ENCODE measurements at regions not wholly inside any gene's neighbourhood (a gene's known extent, or its start where the extent isn't known, plus 50 kb on each side); places are given as distances from the start of the nearest gene placed in this dataset.

DNA sequence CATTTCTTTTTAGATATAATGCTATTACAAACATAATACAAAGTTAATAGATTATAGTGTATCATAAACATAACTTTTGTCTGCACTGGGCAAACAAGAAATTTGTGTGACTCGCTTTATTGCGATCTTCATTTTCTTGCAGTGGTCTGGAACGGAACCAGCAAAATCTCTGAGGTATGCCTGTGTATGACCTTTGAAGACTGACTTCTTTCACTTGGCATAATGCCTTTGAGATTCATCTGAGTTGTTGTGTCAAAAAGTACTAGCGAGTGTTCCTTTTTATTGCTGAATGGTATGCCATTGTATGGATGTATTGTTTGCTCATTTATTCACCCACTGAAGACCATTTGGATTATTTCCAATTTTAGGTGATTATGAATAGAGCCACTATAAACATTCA, 69.2 kb downstream of the TANC2 start:
- Histone ChIP-seq H3K27me3 (ENCODE audit: insufficient read depth, low read depth, low read length) (no peaks in the 10 kb centered on the region), H3K79me2 (replicated peaks; ENCODE audit: insufficient read depth, low read length) (peaks cover 14% of the 10 kb centered on the region), H3K9me3 (ENCODE audit: low read length) (no peaks in the 10 kb centered on the region), H3K9me2 (ENCODE audit: insufficient read depth, low read length) (no peaks in the 10 kb centered on the region), H3K4me2 (ENCODE audit: low read length) (no peak overlapping the region), H3K4me3 (ENCODE audit: low read length) (no peak overlapping the region), H3K27ac (ENCODE audit: low read length) (no peak overlapping the region), H4K20me1 (ENCODE audit: insufficient read depth) (no peaks in the 10 kb centered on the region), H3F3A (ENCODE audit: insufficient read depth, low read length, poor library complexity, severe bottlenecking) (no peaks in the 10 kb centered on the region), H3K36me3 (ENCODE audit: insufficient read depth, low read length) (no peaks in the 10 kb centered on the region), H2AFZ (ENCODE audit: low read depth, low read length) (no peak overlapping the region), H3K9ac (ENCODE audit: low read length) (no peak overlapping the region)
- TF ChIP-seq EZH2 (IDR thresholded peaks at IDR 0.05; ENCODE audit: borderline replicate concordance, insufficient read depth, low read length, poor library complexity, severe bottlenecking) (no peak), TAF1 (IDR thresholded peaks at IDR 0.05; ENCODE audit: low read depth) (no peak), CTCF (IDR thresholded peaks at IDR 0.05; ENCODE audit: poor library complexity, severe bottlenecking) (no peak), SMC3 (conservative IDR thresholded peaks at IDR 0.05; ENCODE audit: poor library complexity) (no peak), MXI1 (conservative IDR thresholded peaks at IDR 0.05; ENCODE audit: poor library complexity, severe bottlenecking) (no peak), POLR2AphosphoS5 (IDR thresholded peaks at IDR 0.05) (no peak), EP300 (conservative IDR thresholded peaks at IDR 0.05; ENCODE audit: poor library complexity, severe bottlenecking) (no peak), RAD21 (conservative IDR thresholded peaks at IDR 0.05) (no peak)
- TF ChIP-seq, protein P1, sequence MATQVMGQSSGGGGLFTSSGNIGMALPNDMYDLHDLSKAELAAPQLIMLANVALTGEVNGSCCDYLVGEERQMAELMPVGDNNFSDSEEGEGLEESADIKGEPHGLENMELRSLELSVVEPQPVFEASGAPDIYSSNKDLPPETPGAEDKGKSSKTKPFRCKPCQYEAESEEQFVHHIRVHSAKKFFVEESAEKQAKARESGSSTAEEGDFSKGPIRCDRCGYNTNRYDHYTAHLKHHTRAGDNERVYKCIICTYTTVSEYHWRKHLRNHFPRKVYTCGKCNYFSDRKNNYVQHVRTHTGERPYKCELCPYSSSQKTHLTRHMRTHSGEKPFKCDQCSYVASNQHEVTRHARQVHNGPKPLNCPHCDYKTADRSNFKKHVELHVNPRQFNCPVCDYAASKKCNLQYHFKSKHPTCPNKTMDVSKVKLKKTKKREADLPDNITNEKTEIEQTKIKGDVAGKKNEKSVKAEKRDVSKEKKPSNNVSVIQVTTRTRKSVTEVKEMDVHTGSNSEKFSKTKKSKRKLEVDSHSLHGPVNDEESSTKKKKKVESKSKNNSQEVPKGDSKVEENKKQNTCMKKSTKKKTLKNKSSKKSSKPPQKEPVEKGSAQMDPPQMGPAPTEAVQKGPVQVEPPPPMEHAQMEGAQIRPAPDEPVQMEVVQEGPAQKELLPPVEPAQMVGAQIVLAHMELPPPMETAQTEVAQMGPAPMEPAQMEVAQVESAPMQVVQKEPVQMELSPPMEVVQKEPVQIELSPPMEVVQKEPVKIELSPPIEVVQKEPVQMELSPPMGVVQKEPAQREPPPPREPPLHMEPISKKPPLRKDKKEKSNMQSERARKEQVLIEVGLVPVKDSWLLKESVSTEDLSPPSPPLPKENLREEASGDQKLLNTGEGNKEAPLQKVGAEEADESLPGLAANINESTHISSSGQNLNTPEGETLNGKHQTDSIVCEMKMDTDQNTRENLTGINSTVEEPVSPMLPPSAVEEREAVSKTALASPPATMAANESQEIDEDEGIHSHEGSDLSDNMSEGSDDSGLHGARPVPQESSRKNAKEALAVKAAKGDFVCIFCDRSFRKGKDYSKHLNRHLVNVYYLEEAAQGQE (IDR thresholded peaks at IDR 0.05; ENCODE audit: borderline replicate concordance): no peak

DNA sequence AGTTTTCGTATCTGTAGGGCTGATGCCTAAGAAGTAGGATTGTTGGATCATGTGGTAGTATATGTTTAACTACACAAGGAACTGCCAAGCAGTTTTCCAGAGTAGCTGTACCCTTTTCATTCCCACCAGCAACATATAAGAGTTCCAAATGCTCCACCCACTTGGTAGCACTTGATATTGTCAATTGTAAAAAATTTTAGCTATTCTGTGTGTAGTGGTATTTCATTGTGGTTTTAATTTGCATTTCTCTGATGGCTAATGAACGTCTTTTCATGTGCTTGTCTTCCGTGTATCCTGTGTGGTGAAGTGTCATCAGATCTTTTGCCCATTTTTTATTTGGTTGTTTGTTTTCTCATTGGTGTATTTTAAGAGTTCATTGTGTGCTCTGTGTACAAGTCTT, 69.7 kb downstream of the TANC2 start:
- no peak for TF ChIP-seq MXI1 (conservative IDR thresholded peaks at IDR 0.05; ENCODE audit: poor library complexity, severe bottlenecking)
- no peak for TF ChIP-seq SMC3 (conservative IDR thresholded peaks at IDR 0.05; ENCODE audit: poor library complexity)
- no peak for TF ChIP-seq POLR2AphosphoS5 (IDR thresholded peaks at IDR 0.05)
- no peak for TF ChIP-seq EZH2 (IDR thresholded peaks at IDR 0.05; ENCODE audit: borderline replicate concordance, insufficient read depth, low read length, poor library complexity, severe bottlenecking)
- Histone ChIP-seq H3K4me2 (ENCODE audit: low read length) (no peak overlapping the region), H3F3A (ENCODE audit: insufficient read depth, low read length, poor library complexity, severe bottlenecking) (no peaks in the 10 kb centered on the region), H3K27ac (ENCODE audit: low read length) (no peak overlapping the region), H4K20me1 (ENCODE audit: insufficient read depth) (no peaks in the 10 kb centered on the region), H3K9ac (ENCODE audit: low read length) (no peak overlapping the region), H3K27me3 (ENCODE audit: insufficient read depth, low read depth, low read length) (no peaks in the 10 kb centered on the region), H2AFZ (ENCODE audit: low read depth, low read length) (no peak overlapping the region), H3K9me3 (ENCODE audit: low read length) (no peaks in the 10 kb centered on the region), H3K79me2 (replicated peaks; ENCODE audit: insufficient read depth, low read length) (peaks cover 18% of the 10 kb centered on the region), H3K4me3 (ENCODE audit: low read length) (no peak overlapping the region), H3K36me3 (ENCODE audit: insufficient read depth, low read length) (no peaks in the 10 kb centered on the region), H3K9me2 (ENCODE audit: insufficient read depth, low read length) (no peaks in the 10 kb centered on the region)
